ENCODE measurements at regions not wholly inside any gene's neighbourhood (a gene's known extent, or its start where the extent isn't known, plus 50 kb on each side); places are given as distances from the start of the nearest gene placed in this dataset.

DNA sequence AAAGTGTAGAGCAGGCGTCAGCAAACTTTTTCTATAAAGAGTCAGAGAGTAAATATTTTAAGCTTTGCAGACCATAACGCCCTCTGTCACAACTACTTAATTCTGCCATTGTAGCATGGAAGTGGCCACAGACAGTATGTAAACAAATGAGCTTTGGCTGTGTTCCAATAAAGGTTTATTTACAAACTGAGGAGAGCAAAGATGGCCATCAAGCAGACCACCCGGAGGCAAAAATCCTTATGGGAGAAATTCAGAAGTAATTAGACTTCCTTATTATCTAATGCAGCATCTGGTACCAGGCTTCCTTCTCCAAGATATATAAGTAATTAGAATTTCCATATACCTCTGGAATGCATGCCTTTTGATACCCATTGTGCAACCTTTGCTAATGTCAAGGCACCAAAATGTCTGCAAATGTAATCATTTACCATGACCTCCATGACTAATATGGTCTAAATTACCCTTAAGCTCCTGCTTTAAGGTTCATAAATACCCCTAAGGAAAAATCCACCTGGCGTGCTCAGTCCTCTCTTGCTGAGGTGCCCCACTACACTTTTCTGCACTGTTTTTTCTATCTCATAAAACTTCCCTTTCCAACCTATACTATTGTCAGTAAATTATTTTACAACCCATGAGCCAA is 377.8 kb downstream of the MATN1 start:
- no peak for DNase-seq

GRCh38 chr1:30343562-30343961 is 379.8 kb downstream of the MATN1 start:
- DNase-seq, result no peak

- no peak for DNase-seq
These were observed 380.7 kb downstream of the MATN1 start for GRCh38 chr1:30342535-30343141.

DNA sequence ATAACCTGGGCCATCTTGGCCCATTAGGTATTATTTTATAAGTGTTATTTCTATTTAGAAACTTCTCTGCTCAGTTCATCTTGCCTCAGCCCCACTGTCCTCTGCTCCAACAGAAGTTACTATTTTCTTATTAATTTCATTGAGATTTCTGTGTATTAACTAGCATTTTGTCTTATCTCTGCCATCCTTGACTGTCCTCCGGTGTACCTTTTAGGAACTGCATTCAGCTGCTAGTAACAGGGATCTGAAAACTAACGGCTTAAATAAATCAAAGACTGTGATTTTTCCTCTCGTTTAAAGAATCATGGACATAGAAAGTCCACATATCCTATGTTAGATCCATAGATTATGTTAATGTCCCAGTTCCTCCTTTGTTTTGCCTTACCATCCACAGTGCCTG is 382.5 kb downstream of the MATN1 start:
- DNase-seq, result no peak

- DNase-seq, result no peak
These were observed 383.5 kb downstream of the MATN1 start for GRCh38 chr1:30339866-30340265.

GRCh38 chr1:30338765-30339164 is 384.6 kb downstream of the MATN1 start:
- no peak for DNase-seq

DNA sequence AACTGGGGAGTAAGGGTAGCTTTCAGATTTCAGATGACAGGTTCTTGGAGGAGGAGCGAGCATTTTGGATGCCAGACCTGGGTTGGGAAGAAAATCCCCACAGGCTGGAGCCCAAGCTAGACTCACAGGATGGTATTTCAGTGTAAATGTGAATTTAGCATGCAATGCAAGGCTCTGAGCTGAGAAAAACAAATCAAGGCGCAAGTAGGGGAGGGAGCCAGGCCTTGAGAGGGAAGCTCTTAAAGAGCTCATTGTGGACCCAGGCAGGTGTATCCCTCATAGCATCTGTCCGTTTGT is 386.1 kb downstream of the MATN1 start:
- DNase-seq, result no peak

GRCh38 chr1:30336550-30337323 is 386.6 kb downstream of the MATN1 start:
- no peak for DNase-seq

- no peak for DNase-seq
These were observed 387.4 kb downstream of the MATN1 start for GRCh38 chr1:30335997-30336390.

DNA sequence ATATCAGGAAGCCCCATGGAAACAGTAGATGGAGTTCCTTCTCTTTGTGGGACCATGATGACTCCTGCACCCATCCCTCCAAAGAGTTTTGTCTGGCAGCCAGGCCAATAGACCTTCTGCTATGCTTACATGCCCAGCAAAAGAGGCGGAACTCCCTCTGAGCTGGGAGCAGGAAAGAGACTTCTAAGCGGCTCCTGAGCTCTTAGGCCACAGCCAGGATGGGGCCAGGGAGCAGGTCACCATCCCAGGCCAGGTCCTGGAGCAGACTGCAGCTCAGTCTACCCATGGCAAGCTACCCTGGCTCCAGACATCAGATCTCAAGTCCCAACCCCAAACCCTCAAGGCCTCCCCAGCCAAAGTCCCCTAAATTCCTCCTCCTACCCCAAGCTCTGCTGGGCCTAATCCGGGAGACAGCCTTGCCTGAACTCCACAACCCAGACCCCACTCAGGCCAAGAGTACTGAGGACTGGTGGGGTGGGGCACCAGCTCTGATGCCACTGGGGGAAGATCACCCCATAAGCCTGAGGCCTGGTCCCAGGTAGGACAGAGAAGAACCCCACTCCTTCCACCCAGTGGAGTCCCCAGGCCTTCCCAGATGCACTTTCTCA is 387.9 kb downstream of the MATN1 start:
- DNase-seq, result no peak

DNA sequence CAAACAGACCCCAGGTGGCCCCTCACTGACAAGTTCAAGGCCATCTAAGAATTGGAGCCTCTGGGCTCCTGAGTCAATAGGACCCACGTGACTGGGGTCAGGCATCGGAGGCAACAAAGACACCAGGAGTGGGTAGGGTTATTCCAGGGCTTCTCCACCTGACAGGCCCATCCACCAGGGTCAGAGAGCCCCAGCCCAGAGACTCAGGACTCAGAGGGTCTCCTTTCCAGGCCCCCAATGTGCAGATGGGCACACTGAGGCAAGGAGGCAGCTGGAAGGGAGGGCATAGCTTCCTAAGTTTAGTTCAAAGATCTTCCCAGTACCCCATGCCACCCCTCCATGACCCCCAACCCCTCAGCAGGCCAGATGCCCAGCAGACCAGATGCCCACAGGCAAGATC is 388.6 kb downstream of the MATN1 start:
- no peak for DNase-seq

DNA sequence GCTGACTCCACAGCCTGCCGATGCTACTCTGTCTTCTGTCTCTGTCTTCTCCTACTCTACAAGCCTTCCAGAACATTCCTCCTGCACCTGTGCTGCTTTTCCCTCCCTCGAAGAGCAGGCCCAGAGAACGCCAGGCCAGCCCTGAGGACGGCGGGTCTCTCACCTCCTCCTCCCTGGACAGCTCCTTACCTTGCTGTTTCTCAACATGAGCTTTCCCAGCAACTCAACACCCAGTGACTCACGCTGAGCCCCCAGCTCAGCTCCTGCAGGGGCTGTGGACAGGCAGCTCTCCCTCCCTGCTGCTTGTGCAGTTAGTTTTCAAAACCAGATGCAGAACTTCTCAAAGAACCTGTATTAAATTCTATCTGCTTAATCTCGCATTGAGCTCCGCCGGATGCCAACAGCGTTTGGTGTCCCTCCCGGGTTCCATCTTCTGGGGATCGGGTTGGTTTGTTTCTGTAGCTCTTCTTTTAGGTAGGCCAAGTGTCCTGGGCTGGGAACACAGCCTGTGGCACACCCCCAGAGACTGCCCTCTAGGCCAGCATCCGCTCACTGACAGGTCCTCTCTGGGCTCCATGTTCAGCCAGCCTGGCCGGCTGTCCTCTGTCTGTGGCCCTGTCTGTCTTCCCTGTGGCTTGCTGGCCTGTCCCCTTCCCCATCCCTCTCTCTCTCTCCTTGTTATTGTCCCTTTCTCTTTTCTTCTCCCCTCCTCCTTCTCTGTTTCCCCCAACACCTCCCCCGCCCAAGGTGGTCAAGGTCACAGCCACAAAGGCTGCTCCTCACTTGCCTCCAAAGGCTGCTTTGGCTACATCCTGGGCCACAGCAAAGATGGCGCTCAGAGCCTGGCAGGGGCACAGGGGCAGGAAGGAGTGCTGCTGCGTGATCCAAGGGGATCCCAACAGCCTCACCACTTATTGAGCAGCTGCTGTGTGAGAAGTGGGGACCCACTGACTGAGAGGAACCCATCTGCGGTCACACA is 391.0 kb downstream of the MATN1 start:
- no peak for DNase-seq

- DNase-seq, result no peak
These were observed 391.8 kb downstream of the MATN1 start for GRCh38 chr1:30331415-30332065.

DNA sequence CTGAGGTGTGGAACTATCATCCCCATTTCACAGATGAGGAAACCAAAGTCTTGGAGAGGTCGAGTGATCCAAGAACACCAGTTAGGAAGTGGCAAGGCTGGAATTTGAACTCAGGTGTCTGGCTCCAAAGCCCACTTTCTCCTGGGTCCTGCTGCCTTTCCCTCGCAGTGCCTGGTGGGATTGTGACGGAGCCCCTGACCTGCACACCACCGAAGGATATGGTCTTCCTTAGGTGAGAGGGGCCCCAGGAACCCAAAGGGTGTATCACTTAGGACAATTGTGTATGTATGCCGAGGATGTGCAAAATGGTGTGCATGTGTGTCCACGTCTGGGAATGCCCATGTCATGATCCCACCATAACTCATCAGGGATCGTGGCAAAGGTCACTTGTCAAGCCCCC is 392.7 kb downstream of the MATN1 start:
- no peak for DNase-seq

- DNase-seq, result no peak
These were observed 393.4 kb downstream of the MATN1 start for GRCh38 chr1:30329802-30330557.

DNA sequence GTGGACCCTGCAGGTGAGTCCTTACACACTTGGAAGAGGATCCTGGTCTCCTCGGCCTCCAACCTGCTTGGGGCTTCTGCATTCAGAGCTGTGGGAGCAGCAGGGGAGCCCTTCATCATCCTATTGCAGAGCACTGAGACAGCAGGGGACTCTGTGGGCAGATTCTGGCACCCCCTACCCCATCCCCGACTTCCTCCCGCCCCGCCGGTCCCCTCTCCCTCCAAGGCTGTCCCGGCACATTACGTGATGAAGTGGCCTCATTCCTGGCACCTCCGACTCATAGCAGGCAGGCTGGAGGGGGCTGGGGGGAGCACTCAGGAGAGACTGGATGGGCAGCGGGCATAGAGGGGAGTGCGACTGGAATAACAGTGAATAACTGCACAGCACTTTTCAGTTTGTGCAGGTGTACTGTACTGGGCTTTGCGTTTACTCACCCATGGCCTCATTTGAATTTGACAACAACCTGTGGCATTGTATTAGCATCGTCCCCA is 394.1 kb downstream of the MATN1 start:
- no peak for DNase-seq

DNA sequence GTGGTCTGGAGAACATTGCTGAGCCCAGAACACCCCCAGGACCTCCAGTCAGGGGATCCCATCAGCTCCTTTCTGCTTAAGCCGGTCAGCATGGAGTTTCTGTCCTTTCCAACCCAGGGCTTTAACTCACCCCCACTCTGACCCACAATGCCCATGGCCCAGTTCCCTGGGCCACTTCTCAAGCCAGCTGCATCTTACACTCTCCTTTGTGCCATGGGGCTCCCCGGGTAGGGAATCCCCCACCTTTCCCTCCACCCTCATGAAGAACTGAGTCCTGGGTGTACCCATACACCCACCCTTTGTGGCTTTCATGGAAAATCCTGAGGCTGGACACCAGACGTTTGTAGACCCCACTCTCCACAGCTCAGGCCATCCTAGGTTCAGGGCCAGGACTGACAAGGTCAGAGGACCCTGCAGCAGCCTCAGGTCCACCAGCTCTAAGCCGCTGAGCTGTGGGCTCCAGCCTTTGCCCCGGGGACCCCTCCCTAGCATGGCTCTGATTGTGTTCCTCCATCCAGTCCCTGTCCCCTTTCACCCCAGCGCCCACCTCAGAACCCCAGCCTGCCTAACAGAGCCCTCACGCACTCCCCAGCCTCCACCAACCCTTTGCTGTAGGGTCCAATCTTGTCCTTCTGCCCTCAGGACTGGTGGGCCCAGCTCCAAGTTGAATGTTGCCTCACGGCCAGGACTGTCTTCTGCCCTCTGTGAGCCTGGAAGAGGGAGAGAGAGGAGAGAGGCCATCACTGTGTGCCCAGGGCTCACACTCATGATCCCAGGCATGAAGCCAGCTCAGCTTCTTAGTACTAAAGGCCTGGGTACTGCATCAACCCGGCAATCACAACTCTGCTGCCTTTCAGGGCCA is 394.8 kb downstream of the MATN1 start:
- no peak for DNase-seq

DNA sequence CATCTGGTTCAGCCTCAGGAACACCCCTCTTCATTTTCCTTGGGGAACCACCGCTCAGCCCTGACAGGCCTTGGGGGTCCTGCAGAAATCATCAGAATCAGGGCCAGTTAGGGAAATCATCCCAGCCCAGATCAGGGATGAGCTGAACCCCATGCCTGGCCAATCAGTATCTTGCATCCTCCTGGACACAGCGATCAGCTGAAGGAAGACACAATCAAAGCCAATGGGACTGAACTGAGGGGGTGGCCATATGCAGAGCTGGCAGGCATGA is 395.4 kb downstream of the MATN1 start:
- no peak for DNase-seq

- DNase-seq, result no peak
These were observed 395.9 kb downstream of the MATN1 start for GRCh38 chr1:30327370-30328099.

DNA sequence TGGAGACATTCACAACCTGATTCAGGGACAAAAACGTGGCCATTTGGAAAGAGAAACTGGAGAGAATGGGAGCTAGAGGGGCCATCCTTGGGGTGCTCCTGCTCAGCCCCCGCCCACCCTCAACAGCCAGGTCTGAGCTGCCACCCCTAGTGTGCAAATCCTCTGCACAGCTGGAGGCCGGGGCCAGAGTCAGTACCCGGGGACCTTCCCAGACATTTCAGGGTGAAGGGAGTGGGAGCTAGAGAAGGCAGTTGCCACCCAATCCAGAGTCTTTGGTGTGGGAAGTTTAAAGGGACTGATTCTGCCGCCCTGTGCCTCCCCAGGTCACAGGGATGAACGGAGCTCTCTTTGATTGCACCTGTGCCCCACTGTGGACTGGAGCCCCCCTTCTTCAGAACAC is 397.4 kb downstream of the MATN1 start:
- no peak for DNase-seq
